Activated CD4-positive, alpha-beta memory T cell treated with anti-CD3 and anti-CD28 coated beads, Interleukin-2, amount 10 ng/mL, durations not matched to agents 7 days and 5 days (primary cell): ENCODE measurements at regions not wholly inside any gene's neighbourhood (a gene's known extent, or its start where the extent isn't known, plus 50 kb on each side); places are given as distances from the start of the nearest gene placed in this dataset.

ENCODE experiments used
- CTCF ChIA-PET: fragments of 350-600 bp; sonication (Branson Sonifier 250); formaldehyde crosslinking; loops from one replicate; lab custom pipeline; 2021; ENCODE audit warnings: antibody characterized with exemption, inconsistent platforms; lab: Charles Lee
- POLR2A ChIA-PET: fragments of 350-600 bp; sonication (Branson Sonifier 250); formaldehyde crosslinking; loops from one replicate; lab custom pipeline; 2021; ENCODE audit warnings: antibody characterized with exemption; lab: Charles Lee
- DNase-seq: peaks from one replicate; pipeline ENCODE4 v3.0.0-alpha.2; 2020
- H3K27ac Mint-ChIP-seq: one replicate; pipeline ENCODE4 v1.8.0; 2021; ENCODE audit warnings: mild to moderate bottlenecking, mixed read lengths
- H3K27me3 Mint-ChIP-seq: one replicate; pipeline ENCODE4 v1.8.0; 2021; ENCODE audit warnings: mixed read lengths
- H3K36me3 Mint-ChIP-seq: one replicate; pipeline ENCODE4 v1.8.0; 2021; ENCODE audit warnings: low read depth, mixed read lengths
- H3K4me1 Mint-ChIP-seq: one replicate; pipeline ENCODE4 v1.8.0; 2021; ENCODE audit warnings: mixed read lengths
- H3K4me3 Mint-ChIP-seq: one replicate; pipeline ENCODE4 v1.8.0; 2021; ENCODE audit warnings: mild to moderate bottlenecking, mixed read lengths
- H3K9me3 Mint-ChIP-seq: one replicate; pipeline ENCODE4 v1.8.0; 2021; ENCODE audit warnings: mixed read lengths

- Mint-ChIP-seq H3K27me3 (peaks cover 4% of the 10 kb centered on the region), H3K4me3 (no peak overlapping the region), H3K4me1 (no peaks in the 10 kb centered on the region), H3K36me3 (no peaks in the 10 kb centered on the region), H3K9me3 (no peaks in the 10 kb centered on the region), H3K27ac (no peak overlapping the region)
- POLR2A ChIA-PET, result no interaction called here
- CTCF ChIA-PET, result no interaction called here
- no peak for DNase-seq
Observed at GRCh38 chr2:12318427-12319057, 398.2 kb upstream of the TRIB2 start.

- CTCF ChIA-PET, result no interaction called here
- Mint-ChIP-seq H3K36me3 (no peaks in the 10 kb centered on the region), H3K27ac (no peak overlapping the region), H3K27me3 (peaks cover 4% of the 10 kb centered on the region), H3K4me3 (no peak overlapping the region), H3K4me1 (no peaks in the 10 kb centered on the region), H3K9me3 (no peaks in the 10 kb centered on the region)
- POLR2A ChIA-PET, result no interaction called here
- no peak for DNase-seq
Observed at GRCh38 chr2:12320027-12320734, 396.6 kb upstream of the TRIB2 start.

- Mint-ChIP-seq H3K27me3 (peaks cover 4% of the 10 kb centered on the region), H3K4me1 (no peaks in the 10 kb centered on the region), H3K9me3 (no peaks in the 10 kb centered on the region), H3K4me3 (no peak overlapping the region), H3K36me3 (no peaks in the 10 kb centered on the region), H3K27ac (no peak overlapping the region)
- ChIA-PET POLR2A (no interaction called here), CTCF (no interaction called here)
- DNase-seq, result no peak
Observed at GRCh38 chr2:12320991-12321641, 395.6 kb upstream of the TRIB2 start.

- CTCF ChIA-PET, result no interaction called here
- Mint-ChIP-seq H3K36me3 (no peaks in the 10 kb centered on the region), H3K27me3 (peaks cover 4% of the 10 kb centered on the region), H3K27ac (no peak overlapping the region), H3K4me1 (no peaks in the 10 kb centered on the region), H3K9me3 (no peaks in the 10 kb centered on the region), H3K4me3 (no peak overlapping the region)
- no peak for DNase-seq
- POLR2A ChIA-PET, result no interaction called here
Observed at GRCh38 chr2:12321886-12322285, 394.9 kb upstream of the TRIB2 start.

- Mint-ChIP-seq H3K27me3 (peaks cover 4% of the 10 kb centered on the region), H3K36me3 (no peaks in the 10 kb centered on the region), H3K27ac (no peak overlapping the region), H3K4me1 (no peaks in the 10 kb centered on the region), H3K9me3 (no peaks in the 10 kb centered on the region), H3K4me3 (no peak overlapping the region)
- POLR2A ChIA-PET, result no interaction called here
- DNase-seq, result no peak
- CTCF ChIA-PET, result interaction anchor here (0.6 kb wide), 1 partner anchor 391 kb away, joined by 3 read pairs; the partner anchor contains the start of gene TRIB2
Observed at GRCh38 chr2:12325806-12326205, 390.9 kb upstream of the TRIB2 start.

- H3K36me3 Mint-ChIP-seq, result no peaks in the 10 kb centered on the region
- H3K4me3 Mint-ChIP-seq, result no peak overlapping the region
- ChIA-PET CTCF (interaction anchor here (0.6 to 1.6 kb wide), 3 partner anchors 283 to 390 kb away, joined by 3 read pairs; partner anchors contain the start of gene TRIB2), POLR2A (no interaction called here)
- no peak for DNase-seq
- no peaks in the 10 kb centered on the region for H3K4me1 Mint-ChIP-seq
- H3K27ac Mint-ChIP-seq, result no peak overlapping the region
- peaks cover 5% of the 10 kb centered on the region for H3K27me3 Mint-ChIP-seq
- peaks cover 2% of the 10 kb centered on the region for H3K9me3 Mint-ChIP-seq
Observed at GRCh38 chr2:12326449-12327190, 390.1 kb upstream of the TRIB2 start.

GRCh38 chr2:12330916-12331315 is 385.8 kb upstream of the TRIB2 start:
- Mint-ChIP-seq H3K4me3 (no peak overlapping the region), H3K36me3 (no peaks in the 10 kb centered on the region), H3K27ac (no peak overlapping the region), H3K9me3 (peaks cover 5% of the 10 kb centered on the region), H3K27me3 (peaks cover 7% of the 10 kb centered on the region), H3K4me1 (no peaks in the 10 kb centered on the region)
- ChIA-PET POLR2A (no interaction called here), CTCF (no interaction called here)
- no peak for DNase-seq

GRCh38 chr2:12331698-12332097 is 385.0 kb upstream of the TRIB2 start:
- Mint-ChIP-seq H3K27ac (no peak overlapping the region), H3K4me1 (no peaks in the 10 kb centered on the region), H3K4me3 (no peak overlapping the region), H3K9me3 (peaks cover 5% of the 10 kb centered on the region), H3K36me3 (no peaks in the 10 kb centered on the region), H3K27me3 (peaks cover 7% of the 10 kb centered on the region)
- DNase-seq, result no peak
- ChIA-PET CTCF (no interaction called here), POLR2A (interaction anchor here (0.6 kb wide), 1 partner anchor 44 kb away, joined by 3 read pairs; no protein-coding TSS in a partner anchor)

GRCh38 chr2:12333293-12333692 is 383.4 kb upstream of the TRIB2 start:
- Mint-ChIP-seq H3K4me1 (no peaks in the 10 kb centered on the region), H3K9me3 (peaks cover 5% of the 10 kb centered on the region), H3K27me3 (peaks cover 7% of the 10 kb centered on the region), H3K27ac (no peak overlapping the region), H3K4me3 (no peak overlapping the region), H3K36me3 (no peaks in the 10 kb centered on the region)
- no peak for DNase-seq
- ChIA-PET CTCF (no interaction called here), POLR2A (no interaction called here)

- Mint-ChIP-seq H3K27me3 (peaks cover 7% of the 10 kb centered on the region), H3K4me3 (no peak overlapping the region), H3K36me3 (no peaks in the 10 kb centered on the region), H3K4me1 (no peaks in the 10 kb centered on the region), H3K9me3 (peaks cover 5% of the 10 kb centered on the region), H3K27ac (no peak overlapping the region)
- CTCF ChIA-PET, result no interaction called here
- DNase-seq, result no peak
- POLR2A ChIA-PET, result no interaction called here
Observed at GRCh38 chr2:12334412-12334966, 382.2 kb upstream of the TRIB2 start.

- Mint-ChIP-seq H3K27ac (no peak overlapping the region), H3K36me3 (no peaks in the 10 kb centered on the region), H3K27me3 (peaks cover 7% of the 10 kb centered on the region), H3K9me3 (peaks cover 5% of the 10 kb centered on the region), H3K4me3 (no peak overlapping the region), H3K4me1 (no peaks in the 10 kb centered on the region)
- DNase-seq, result no peak
- ChIA-PET CTCF (no interaction called here), POLR2A (no interaction called here)
Observed at GRCh38 chr2:12335131-12335530, 381.6 kb upstream of the TRIB2 start.

- Mint-ChIP-seq H3K4me3 (no peak overlapping the region), H3K4me1 (no peaks in the 10 kb centered on the region), H3K27ac (no peak overlapping the region), H3K27me3 (peaks cover 4% of the 10 kb centered on the region), H3K9me3 (peaks cover 5% of the 10 kb centered on the region), H3K36me3 (no peaks in the 10 kb centered on the region)
- ChIA-PET CTCF (no interaction called here), POLR2A (no interaction called here)
- DNase-seq, result no peak
Observed at GRCh38 chr2:12335995-12336394, 380.7 kb upstream of the TRIB2 start.
